ENCODE measurements at regions not wholly inside any gene's neighbourhood (a gene's known extent, or its start where the extent isn't known, plus 50 kb on each side); places are given as distances from the start of the nearest gene placed in this dataset.

- DNase-seq (ENCODE audit: low read depth in 2 of 2) = no peak
Observed at GRCh38 chr13:106625578-106625977, 57.6 kb upstream of the ARGLU1 start.

GRCh38 chr13:106623799-106624460 lies 56.0 kb upstream of the ARGLU1 start:
- no peak for DNase-seq (ENCODE audit: low read depth in 2 of 2)

- DNase-seq (ENCODE audit: low read depth in 2 of 2) = no peak
Observed at GRCh38 chr13:106621833-106622232, 53.9 kb upstream of the ARGLU1 start.

- no peak for DNase-seq (ENCODE audit: low read depth in 2 of 2)
Observed at GRCh38 chr13:106619688-106620555, 52.0 kb upstream of the ARGLU1 start.

All from stimulated activated CD8-positive, alpha-beta memory T cell treated with anti-CD3 and anti-CD28 coated beads, Interleukin-7, amount 100 ng/mL, for 1 hour (primary cell).